Astrocyte (in vitro differentiated cells and primary cell): ENCODE measurements at regions not wholly inside any gene's neighbourhood (a gene's known extent, or its start where the extent isn't known, plus 50 kb on each side); places are given as distances from the start of the nearest gene placed in this dataset.
"Not testable (repeated sequence)": the region's sequence is repeated elsewhere in the genome, so short reads cannot be mapped to it uniquely, and the experiment has no call there.

Experiments used
- DNase-seq: peaks from one replicate; pipeline ENCODE4 v3.0.0-alpha.2; 2010; ENCODE audit warnings: low read depth
- FAIRE-seq: peaks from 2 replicates; lab custom pipeline; 2011; peaks lifted over from hg19 to GRCh38; lab: Jason Lieb, UNC
- H2AFZ ChIP-seq: 2 replicates; pipeline ENCODE4 v1.6.0; 2012; ENCODE audit warnings: low read depth, low read length, inconsistent platforms
- H3K27ac ChIP-seq: 2 replicates; pipeline ENCODE4 v1.5.1; 2011; ENCODE audit warnings: low read depth, low read length, inconsistent platforms
- H3K27me3 ChIP-seq: 2 replicates; pipeline ENCODE4 v1.6.0; 2011; ENCODE audit warnings: low read length, inconsistent platforms; ENCODE audit not compliant: insufficient read depth
- H3K36me3 ChIP-seq: 2 replicates; pipeline ENCODE4 v1.5.1; 2011; ENCODE audit warnings: low read length, inconsistent platforms; ENCODE audit not compliant: insufficient read depth
- H3K4me1 ChIP-seq: 2 replicates; pipeline ENCODE4 v1.5.1; 2011; ENCODE audit warnings: low read length, inconsistent platforms; ENCODE audit not compliant: insufficient read depth
- H3K4me2 ChIP-seq: 2 replicates; pipeline ENCODE4 v1.6.0; 2012; ENCODE audit warnings: low read length, inconsistent platforms
- H3K4me3 ChIP-seq: 2 replicates; pipeline ENCODE4 v1.5.1; 2011; ENCODE audit warnings: low read depth, mild to moderate bottlenecking, low read length, inconsistent platforms; ENCODE audit not compliant: insufficient read depth
- H3K79me2 ChIP-seq: 2 replicates; pipeline ENCODE4 v1.6.0; 2012; ENCODE audit warnings: mild to moderate bottlenecking, low read length, inconsistent platforms; ENCODE audit not compliant: insufficient read depth
- H3K9ac ChIP-seq: 2 replicates; pipeline ENCODE4 v1.6.0; 2012; ENCODE audit warnings: mild to moderate bottlenecking, low read length, inconsistent platforms
- H3K9me3 ChIP-seq: 2 replicates; pipeline ENCODE4 v1.5.1; 2012; ENCODE audit warnings: low read depth, mild to moderate bottlenecking, low read length, inconsistent platforms; ENCODE audit not compliant: insufficient read depth
- H4K20me1 ChIP-seq: 2 replicates; pipeline ENCODE4 v1.6.0; 2012; ENCODE audit warnings: low read length, inconsistent platforms; ENCODE audit not compliant: insufficient read depth
- H3K27ac Mint-ChIP-seq: one replicate; pipeline ENCODE4 v1.8.0; 2021; ENCODE audit warnings: mild to moderate bottlenecking, mixed read lengths; ENCODE audit not compliant: unreplicated experiment
- H3K27me3 Mint-ChIP-seq: one replicate; pipeline ENCODE4 v1.8.0; 2021; ENCODE audit warnings: low read depth, mixed read lengths; ENCODE audit not compliant: unreplicated experiment
- H3K36me3 Mint-ChIP-seq: one replicate; pipeline ENCODE4 v1.8.0; 2021; ENCODE audit warnings: low read depth, mixed read lengths; ENCODE audit not compliant: unreplicated experiment
- H3K4me1 Mint-ChIP-seq: one replicate; pipeline ENCODE4 v1.8.0; 2021; ENCODE audit warnings: low read depth, mixed read lengths; ENCODE audit not compliant: unreplicated experiment
- H3K4me3 Mint-ChIP-seq: one replicate; pipeline ENCODE4 v1.8.0; 2021; ENCODE audit warnings: mild to moderate bottlenecking, moderate library complexity, mixed read lengths; ENCODE audit not compliant: unreplicated experiment
- H3K9me3 Mint-ChIP-seq: one replicate; pipeline ENCODE4 v1.8.0; 2021; ENCODE audit warnings: mild to moderate bottlenecking, mixed read lengths; ENCODE audit not compliant: unreplicated experiment
- EZH2 ChIP-seq: IDR thresholded peaks from 2 replicates; pipeline ENCODE4 v1.6.1; 2012; ENCODE audit warnings: mild to moderate bottlenecking, low read length, inconsistent platforms; ENCODE audit not compliant: insufficient read depth
- TF ChIP-seq, protein P1 (sequence below): IDR thresholded peaks from 2 replicates; pipeline ENCODE4 v1.5.1; 2011; ENCODE audit warnings: low read depth, mild to moderate bottlenecking, inconsistent platforms, low read length, moderate library complexity; ENCODE audit not compliant: insufficient read depth

- H3K9me3 Mint-ChIP-seq, result peaks cover 4% of the 10 kb centered on the region
- Histone ChIP-seq H3K4me1 (peaks cover 4% of the 10 kb centered on the region), H3K36me3 (no peaks in the 10 kb centered on the region), H3K27ac (no peak overlapping the region), H2AFZ (no peak overlapping the region), H3K4me2 (no peak overlapping the region), H3K4me3 (no peak overlapping the region), H3K9ac (no peak overlapping the region), H3K9me3 (no peaks in the 10 kb centered on the region), H3K27me3 (peaks cover 10% of the 10 kb centered on the region), H4K20me1 (no peaks in the 10 kb centered on the region), H3K79me2 (no peaks in the 10 kb centered on the region)
- peaks cover 4% of the 10 kb centered on the region for H3K4me1 Mint-ChIP-seq
- no peaks in the 10 kb centered on the region for H3K36me3 Mint-ChIP-seq
- no peak for FAIRE-seq
- H3K27me3 Mint-ChIP-seq, result no peaks in the 10 kb centered on the region
- no peak overlapping the region for H3K27ac Mint-ChIP-seq
- no peak overlapping the region for H3K4me3 Mint-ChIP-seq
- no peak for DNase-seq
- TF ChIP-seq, protein P1, sequence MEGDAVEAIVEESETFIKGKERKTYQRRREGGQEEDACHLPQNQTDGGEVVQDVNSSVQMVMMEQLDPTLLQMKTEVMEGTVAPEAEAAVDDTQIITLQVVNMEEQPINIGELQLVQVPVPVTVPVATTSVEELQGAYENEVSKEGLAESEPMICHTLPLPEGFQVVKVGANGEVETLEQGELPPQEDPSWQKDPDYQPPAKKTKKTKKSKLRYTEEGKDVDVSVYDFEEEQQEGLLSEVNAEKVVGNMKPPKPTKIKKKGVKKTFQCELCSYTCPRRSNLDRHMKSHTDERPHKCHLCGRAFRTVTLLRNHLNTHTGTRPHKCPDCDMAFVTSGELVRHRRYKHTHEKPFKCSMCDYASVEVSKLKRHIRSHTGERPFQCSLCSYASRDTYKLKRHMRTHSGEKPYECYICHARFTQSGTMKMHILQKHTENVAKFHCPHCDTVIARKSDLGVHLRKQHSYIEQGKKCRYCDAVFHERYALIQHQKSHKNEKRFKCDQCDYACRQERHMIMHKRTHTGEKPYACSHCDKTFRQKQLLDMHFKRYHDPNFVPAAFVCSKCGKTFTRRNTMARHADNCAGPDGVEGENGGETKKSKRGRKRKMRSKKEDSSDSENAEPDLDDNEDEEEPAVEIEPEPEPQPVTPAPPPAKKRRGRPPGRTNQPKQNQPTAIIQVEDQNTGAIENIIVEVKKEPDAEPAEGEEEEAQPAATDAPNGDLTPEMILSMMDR, result no peak
- no peak for TF ChIP-seq EZH2
These were observed 79.8 kb upstream of the TNFSF11 start for GRCh38 chr13:42494157-42494556.

DNA sequence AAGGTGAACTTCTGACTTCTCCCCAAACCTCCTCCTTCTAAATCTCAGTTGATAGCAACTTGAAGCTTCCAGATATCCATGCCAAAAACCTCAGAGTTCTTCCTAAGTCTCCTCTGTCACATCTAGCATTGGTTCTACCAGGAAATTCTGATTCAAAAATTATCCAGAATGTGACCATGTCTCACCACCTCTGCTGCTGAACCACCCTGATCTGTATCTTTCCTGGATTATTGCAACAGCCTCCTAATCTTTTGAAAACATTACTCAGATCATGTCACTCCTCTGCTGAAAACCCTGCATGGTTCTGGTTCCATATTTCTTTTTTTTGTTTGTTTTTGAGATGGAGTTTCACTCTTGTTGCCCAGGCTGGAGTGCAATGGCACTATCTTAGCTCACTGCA is 78.7 kb upstream of the TNFSF11 start:
- no peak for DNase-seq
- Histone ChIP-seq H4K20me1 (no peaks in the 10 kb centered on the region), H3K4me3 (no peak overlapping the region), H3K4me1 (peaks cover 4% of the 10 kb centered on the region), H2AFZ (no peak overlapping the region), H3K27me3 (peaks cover 10% of the 10 kb centered on the region), H3K36me3 (no peaks in the 10 kb centered on the region), H3K9ac (no peak overlapping the region), H3K4me2 (no peak overlapping the region), H3K9me3 (no peaks in the 10 kb centered on the region), H3K27ac (no peak overlapping the region), H3K79me2 (no peaks in the 10 kb centered on the region)
- no peak overlapping the region for H3K4me3 Mint-ChIP-seq
- no peaks in the 10 kb centered on the region for H3K27me3 Mint-ChIP-seq
- no peaks in the 10 kb centered on the region for H3K36me3 Mint-ChIP-seq
- FAIRE-seq, result no peak
- no peak overlapping the region for H3K27ac Mint-ChIP-seq
- peaks cover 4% of the 10 kb centered on the region for H3K4me1 Mint-ChIP-seq
- TF ChIP-seq, protein P1, result no peak
- TF ChIP-seq EZH2, result no peak
- peaks cover 4% of the 10 kb centered on the region for H3K9me3 Mint-ChIP-seq

DNA sequence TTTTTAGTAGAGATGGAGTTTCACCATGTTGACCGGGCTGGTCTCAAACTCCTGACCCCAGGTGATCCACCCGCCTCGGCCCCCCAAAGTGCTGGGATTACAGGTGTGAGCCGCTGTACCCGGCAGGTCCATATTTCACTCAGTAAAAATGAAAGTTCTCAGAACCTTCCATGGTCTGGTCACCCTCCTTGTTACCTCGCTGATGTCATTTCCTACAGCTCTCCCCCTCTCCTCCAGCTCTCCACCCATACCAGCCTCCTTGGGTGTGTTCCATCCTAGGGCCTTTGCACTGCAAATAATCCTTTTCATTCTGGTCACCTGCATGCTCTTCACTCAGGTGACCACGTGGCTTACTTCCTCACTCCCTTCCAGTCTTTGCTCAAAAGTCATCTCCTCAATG is 78.2 kb upstream of the TNFSF11 start:
- Histone ChIP-seq H3K4me1 (peaks cover 4% of the 10 kb centered on the region), H3K27me3 (peaks cover 10% of the 10 kb centered on the region), H3K9me3 (no peaks in the 10 kb centered on the region), H3K79me2 (no peaks in the 10 kb centered on the region), H3K36me3 (no peaks in the 10 kb centered on the region), H3K4me2 (no peak overlapping the region), H4K20me1 (no peaks in the 10 kb centered on the region), H3K9ac (no peak overlapping the region), H3K4me3 (no peak overlapping the region), H2AFZ (no peak overlapping the region), H3K27ac (no peak overlapping the region)
- no peaks in the 10 kb centered on the region for H3K36me3 Mint-ChIP-seq
- FAIRE-seq (no peak), DNase-seq (no peak)
- no peak overlapping the region for H3K4me3 Mint-ChIP-seq
- H3K27me3 Mint-ChIP-seq, result no peaks in the 10 kb centered on the region
- H3K9me3 Mint-ChIP-seq, result peaks cover 4% of the 10 kb centered on the region
- H3K4me1 Mint-ChIP-seq, result peaks cover 4% of the 10 kb centered on the region
- no peak for TF ChIP-seq EZH2
- TF ChIP-seq, protein P1, result no peak
- H3K27ac Mint-ChIP-seq, result no peak overlapping the region

- not testable (repeated sequence) for H3K27me3 ChIP-seq, H3K27ac Mint-ChIP-seq, H3K27ac ChIP-seq, H3K36me3 Mint-ChIP-seq, H3K4me2 ChIP-seq, DNase-seq, H3K4me3 ChIP-seq, H3K9me3 Mint-ChIP-seq, H3K9ac ChIP-seq, FAIRE-seq, H3K27me3 Mint-ChIP-seq, H3K36me3 ChIP-seq, H4K20me1 ChIP-seq, H3K79me2 ChIP-seq, H2AFZ ChIP-seq, H3K4me3 Mint-ChIP-seq, H3K4me1 ChIP-seq, H3K4me1 Mint-ChIP-seq, H3K9me3 ChIP-seq
These were observed 76.9 kb upstream of the TNFSF11 start for GRCh38 chr13:42496926-42497554.
